ENCODE measurements at regions not wholly inside any gene's neighbourhood (a gene's known extent, or its start where the extent isn't known, plus 50 kb on each side); places are given as distances from the start of the nearest gene placed in this dataset.
"Not testable (repeated sequence)": the region's sequence is repeated elsewhere in the genome, so short reads cannot be mapped to it uniquely, and the experiment has no call there.

DNA sequence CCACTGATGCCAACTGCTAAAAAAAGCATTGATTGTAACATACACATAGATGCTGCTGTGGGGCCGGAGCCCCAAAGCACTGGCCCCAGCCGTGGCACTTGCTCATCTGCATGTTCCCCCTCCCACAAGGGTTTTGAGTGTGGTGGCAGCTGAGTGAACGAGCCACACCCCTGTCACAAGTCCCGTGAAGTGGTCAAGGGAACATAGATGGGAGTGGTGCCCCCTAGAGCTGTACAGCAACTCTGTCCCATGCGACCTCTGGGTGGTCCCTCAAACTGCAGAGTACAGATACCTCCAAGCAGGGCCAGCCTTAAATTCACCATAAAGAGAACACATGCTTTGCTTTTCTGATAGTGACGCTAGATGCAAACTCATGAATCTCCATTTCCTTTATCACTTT, 503.3 kb upstream of the NRP1 start:
- Histone ChIP-seq H3K4me1 (ENCODE audit: control insufficient read depth in 1 of 2, insufficient read depth in 2 of 2, low read length in 2 of 2) (no peaks in the 10 kb centered on the region), H3K9me3 (ENCODE audit: control insufficient read depth, low read length) (no peaks in the 10 kb centered on the region), H3K27ac (ENCODE audit: low read depth in 1 of 2, low read length in 2 of 2) (no peak overlapping the region), H3K4me3 (ENCODE audit: low read length in 2 of 2) (no peak overlapping the region), H3K27me3 (ENCODE audit: control insufficient read depth in 1 of 2, insufficient read depth in 2 of 2, low read length in 1 of 2) (no peaks in the 10 kb centered on the region), H3K36me3 (ENCODE audit: control insufficient read depth in 1 of 2, insufficient read depth in 2 of 2, low read length in 1 of 2) (no peaks in the 10 kb centered on the region)
- intact Hi-C loops (cut with DNase I): no loop called here
- ATAC-seq (ENCODE audit: low FRiP score) (no peak), DNase-seq (no peak)
- 95% methylated on average over 6 of the region's 6 CpGs for WGBS, 2 donors

DNA sequence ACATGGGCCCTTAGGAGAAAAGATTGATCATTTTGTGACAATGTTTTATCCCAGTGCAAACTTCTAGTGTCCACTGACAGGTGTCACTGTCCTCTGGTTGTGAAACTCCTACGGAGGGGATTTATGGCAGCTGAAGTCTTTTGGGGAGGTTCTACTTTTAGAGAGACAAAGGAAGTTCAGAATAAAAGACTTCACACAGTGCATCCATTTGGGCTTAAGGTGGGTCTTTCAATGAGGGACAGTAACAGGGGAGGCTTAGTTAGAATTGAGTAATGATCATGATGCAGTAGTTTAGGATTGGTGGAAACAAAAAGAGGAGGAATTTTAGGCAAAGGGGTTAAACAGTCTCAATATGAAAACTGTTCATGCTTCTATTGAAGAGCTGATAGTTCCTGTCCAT, 501.1 kb upstream of the NRP1 start:
- intact Hi-C loops (cut with DNase I): no loop called here
- Histone ChIP-seq H3K36me3 (ENCODE audit: control insufficient read depth in 1 of 2, insufficient read depth in 2 of 2, low read length in 1 of 2) (no peaks in the 10 kb centered on the region), H3K27me3 (ENCODE audit: control insufficient read depth in 1 of 2, insufficient read depth in 2 of 2, low read length in 1 of 2) (no peaks in the 10 kb centered on the region), H3K9me3 (ENCODE audit: control insufficient read depth, low read length) (no peaks in the 10 kb centered on the region), H3K4me3 (ENCODE audit: low read length in 2 of 2) (no peak overlapping the region), H3K4me1 (ENCODE audit: control insufficient read depth in 1 of 2, insufficient read depth in 2 of 2, low read length in 2 of 2) (no peaks in the 10 kb centered on the region), H3K27ac (ENCODE audit: low read depth in 1 of 2, low read length in 2 of 2) (no peak overlapping the region)
- DNase-seq (no peak), ATAC-seq (ENCODE audit: low FRiP score) (no peak)
- 87 to 96% methylated on average over 1 of the region's 1 CpG for WGBS, 2 donors

DNA sequence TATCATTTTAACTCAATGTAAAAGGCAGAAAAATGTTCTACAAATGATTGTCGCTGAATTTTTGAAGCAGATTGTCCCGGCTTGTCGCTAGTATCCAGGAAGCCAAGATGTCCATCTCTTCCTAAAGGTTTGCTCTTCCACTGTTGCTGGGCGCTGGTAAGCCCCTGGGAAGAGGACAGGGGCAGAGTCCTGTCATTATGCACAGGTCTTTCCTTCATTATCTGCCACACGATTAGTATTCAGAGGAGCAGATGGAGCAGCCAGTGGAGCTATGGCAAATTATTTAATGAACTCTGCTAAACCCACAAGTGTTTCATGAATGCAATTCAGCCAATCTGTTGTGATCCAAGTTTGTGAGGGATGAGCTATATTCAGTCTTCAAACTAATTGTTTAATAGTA, 499.1 kb upstream of the NRP1 start:
- no peaks in the 10 kb centered on the region for H3K9me3 ChIP-seq (ENCODE audit: control insufficient read depth, low read length)
- ATAC-seq (ENCODE audit: low FRiP score) (no peak), DNase-seq (no peak)
- H3K27me3 ChIP-seq (ENCODE audit: control insufficient read depth in 1 of 2, insufficient read depth in 2 of 2, low read length in 1 of 2): no peaks in the 10 kb centered on the region
- H3K4me3 ChIP-seq (ENCODE audit: low read length in 2 of 2): no peak overlapping the region
- no peaks in the 10 kb centered on the region for H3K4me1 ChIP-seq (ENCODE audit: control insufficient read depth in 1 of 2, insufficient read depth in 2 of 2, low read length in 2 of 2)
- WGBS, 2 donors: 96 to 97% methylated on average over 5 of the region's 5 CpGs
- intact Hi-C loops (cut with DNase I): no loop called here
- H3K27ac ChIP-seq (ENCODE audit: low read depth in 1 of 2, low read length in 2 of 2): no peak overlapping the region
- no peaks in the 10 kb centered on the region for H3K36me3 ChIP-seq (ENCODE audit: control insufficient read depth in 1 of 2, insufficient read depth in 2 of 2, low read length in 1 of 2)

DNA sequence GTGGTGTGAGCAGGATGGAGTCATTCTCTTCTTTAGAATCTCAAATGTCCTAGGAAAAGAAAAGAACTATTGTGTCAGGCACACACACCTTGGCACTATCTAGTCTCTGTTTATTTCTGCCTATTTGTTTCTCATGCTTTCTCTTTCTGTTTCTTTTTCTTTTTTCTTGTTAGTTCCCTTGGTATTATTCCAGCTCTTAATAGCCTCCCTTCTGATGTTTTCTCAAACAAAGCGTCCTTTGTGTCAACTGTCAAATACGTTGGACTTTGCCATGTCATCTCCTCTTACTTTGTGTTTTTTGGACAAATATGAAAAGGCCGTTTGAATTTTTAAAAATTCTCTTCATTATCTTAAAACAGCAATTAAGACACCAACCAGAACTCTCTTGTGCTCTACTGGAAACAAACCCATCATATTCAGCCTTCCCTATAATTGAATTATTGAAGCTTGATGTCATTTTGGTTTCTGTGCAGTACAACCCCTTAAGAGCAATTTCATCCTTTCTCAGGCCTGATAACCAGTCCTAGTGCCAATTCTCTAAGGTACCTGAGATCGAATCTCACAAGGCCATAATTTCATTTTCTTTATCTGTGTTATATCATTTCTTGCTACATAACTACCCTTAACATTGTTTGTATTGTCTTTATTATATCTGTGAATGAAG, 497.8 kb upstream of the NRP1 start:
- ATAC-seq (ENCODE audit: low FRiP score) (no peak), DNase-seq (no peak)
- Histone ChIP-seq H3K36me3 (ENCODE audit: control insufficient read depth in 1 of 2, insufficient read depth in 2 of 2, low read length in 1 of 2) (no peaks in the 10 kb centered on the region), H3K4me3 (ENCODE audit: low read length in 2 of 2) (no peak overlapping the region), H3K27ac (ENCODE audit: low read depth in 1 of 2, low read length in 2 of 2) (no peak overlapping the region), H3K9me3 (ENCODE audit: control insufficient read depth, low read length) (no peaks in the 10 kb centered on the region), H3K27me3 (ENCODE audit: control insufficient read depth in 1 of 2, insufficient read depth in 2 of 2, low read length in 1 of 2) (no peaks in the 10 kb centered on the region), H3K4me1 (ENCODE audit: control insufficient read depth in 1 of 2, insufficient read depth in 2 of 2, low read length in 2 of 2) (no peaks in the 10 kb centered on the region)
- intact Hi-C loops (cut with DNase I): no loop called here
- WGBS, 2 donors: 64 to 68% methylated on average over 4 of the region's 4 CpGs

DNA sequence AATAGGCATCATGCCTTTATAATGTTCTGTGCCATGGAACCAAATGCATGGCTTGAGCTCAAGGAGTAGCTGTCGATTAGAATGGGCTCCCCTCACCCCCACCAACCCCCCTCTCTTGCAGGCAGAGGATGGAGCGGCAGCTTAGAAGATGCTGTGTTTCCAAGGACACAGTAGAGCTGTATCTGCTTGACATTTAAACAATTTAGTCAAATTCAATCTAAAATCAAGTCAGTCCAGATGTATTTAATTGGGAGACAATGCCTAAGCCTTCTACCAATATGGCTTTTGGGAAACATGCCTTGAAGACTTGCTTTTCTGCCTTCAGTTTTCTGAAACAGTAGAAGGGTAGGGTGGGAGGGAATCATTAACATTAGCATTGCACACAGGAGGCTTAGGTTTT, 497.1 kb upstream of the NRP1 start:
- H3K36me3 ChIP-seq (ENCODE audit: control insufficient read depth in 1 of 2, insufficient read depth in 2 of 2, low read length in 1 of 2): no peaks in the 10 kb centered on the region
- no peak overlapping the region for H3K4me3 ChIP-seq (ENCODE audit: low read length in 2 of 2)
- no peak for ATAC-seq (ENCODE audit: low FRiP score)
- no peaks in the 10 kb centered on the region for H3K27me3 ChIP-seq (ENCODE audit: control insufficient read depth in 1 of 2, insufficient read depth in 2 of 2, low read length in 1 of 2)
- DNase-seq: no peak
- no peaks in the 10 kb centered on the region for H3K4me1 ChIP-seq (ENCODE audit: control insufficient read depth in 1 of 2, insufficient read depth in 2 of 2, low read length in 2 of 2)
- intact Hi-C loops (cut with DNase I): no loop called here
- no peaks in the 10 kb centered on the region for H3K9me3 ChIP-seq (ENCODE audit: control insufficient read depth, low read length)
- no peak overlapping the region for H3K27ac ChIP-seq (ENCODE audit: low read depth in 1 of 2, low read length in 2 of 2)
- 81 to 87% methylated on average over 2 of the region's 2 CpGs for WGBS, 2 donors

DNA sequence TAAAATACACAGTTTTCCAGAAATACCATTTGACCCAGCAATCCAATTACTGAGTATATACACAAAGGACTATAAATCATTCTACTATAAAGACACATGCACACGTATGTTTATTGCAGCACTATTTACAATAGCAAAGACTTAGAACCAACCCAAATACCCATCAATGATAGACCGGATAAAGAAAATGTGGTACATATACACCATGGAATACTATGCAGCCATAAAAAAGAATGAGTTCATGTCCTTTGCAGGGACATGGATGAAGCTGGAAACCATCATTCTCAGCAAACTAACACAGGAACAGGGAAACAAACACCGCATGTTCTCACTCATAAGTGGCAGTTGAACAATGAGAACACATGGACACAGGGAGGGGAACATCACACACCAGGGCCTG, 495.4 kb upstream of the NRP1 start:
- H3K4me1 ChIP-seq (ENCODE audit: control insufficient read depth in 1 of 2, insufficient read depth in 2 of 2, low read length in 2 of 2); ATAC-seq (ENCODE audit: low FRiP score); H3K9me3 ChIP-seq (ENCODE audit: control insufficient read depth, low read length); DNase-seq; H3K27me3 ChIP-seq (ENCODE audit: control insufficient read depth in 1 of 2, insufficient read depth in 2 of 2, low read length in 1 of 2); H3K4me3 ChIP-seq (ENCODE audit: low read length in 2 of 2); H3K27ac ChIP-seq (ENCODE audit: low read depth in 1 of 2, low read length in 2 of 2); intact Hi-C loops (cut with DNase I); H3K36me3 ChIP-seq (ENCODE audit: control insufficient read depth in 1 of 2, insufficient read depth in 2 of 2, low read length in 1 of 2): not testable (repeated sequence)
- WGBS, 2 donors: 95 to 96% methylated on average over 3 of the region's 3 CpGs

DNA sequence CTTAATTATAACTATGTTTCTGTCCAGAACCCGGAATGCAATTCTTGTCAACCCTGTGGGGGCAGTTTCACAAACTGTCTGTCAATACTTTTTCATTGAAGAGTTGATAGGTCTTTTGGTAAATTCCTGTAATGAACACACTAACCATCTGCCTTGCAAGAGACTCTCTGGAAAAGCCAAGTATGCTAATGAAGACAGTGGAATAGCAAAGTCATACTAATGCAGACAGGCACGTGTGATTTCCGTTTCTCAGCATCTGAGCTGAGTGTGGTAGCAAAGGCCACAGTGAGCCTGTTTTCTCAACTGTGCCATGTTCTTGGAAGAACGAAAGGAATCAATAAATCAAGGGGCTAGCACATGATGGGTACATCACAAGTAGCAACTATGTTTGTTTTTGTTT, 494.1 kb upstream of the NRP1 start:
- Histone ChIP-seq H3K27ac (ENCODE audit: low read depth in 1 of 2, low read length in 2 of 2) (no peak overlapping the region), H3K4me1 (ENCODE audit: control insufficient read depth in 1 of 2, insufficient read depth in 2 of 2, low read length in 2 of 2) (no peaks in the 10 kb centered on the region), H3K36me3 (ENCODE audit: control insufficient read depth in 1 of 2, insufficient read depth in 2 of 2, low read length in 1 of 2) (no peaks in the 10 kb centered on the region), H3K9me3 (ENCODE audit: control insufficient read depth, low read length) (no peaks in the 10 kb centered on the region), H3K27me3 (ENCODE audit: control insufficient read depth in 1 of 2, insufficient read depth in 2 of 2, low read length in 1 of 2) (no peaks in the 10 kb centered on the region), H3K4me3 (ENCODE audit: low read length in 2 of 2) (no peak overlapping the region)
- intact Hi-C loops (cut with DNase I): no loop called here
- ATAC-seq (ENCODE audit: low FRiP score) (no peak), DNase-seq (no peak)
- 91 to 96% methylated on average over 4 of the region's 4 CpGs for whole genome bisulfite sequencing, 2 donors

DNA sequence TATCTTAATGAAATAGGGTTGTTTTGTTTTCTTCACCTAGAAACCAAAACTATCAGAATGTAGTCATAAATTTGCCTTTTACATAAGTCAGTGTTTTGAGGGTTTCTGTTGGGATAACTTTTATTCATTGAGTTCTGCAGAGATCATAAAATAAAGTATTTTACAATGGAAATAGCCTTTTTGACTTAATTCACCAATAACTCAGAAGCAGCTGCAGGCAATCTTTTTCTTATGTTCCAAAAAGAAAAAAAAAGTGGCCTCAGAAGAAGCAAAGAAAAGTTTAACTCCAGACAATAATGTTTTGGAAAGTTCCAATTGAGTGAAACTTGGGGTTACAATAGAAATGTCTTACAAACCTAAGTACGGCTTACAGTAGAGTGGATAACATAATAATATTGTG, 491.7 kb upstream of the NRP1 start:
- H3K27me3 ChIP-seq (ENCODE audit: control insufficient read depth in 1 of 2, insufficient read depth in 2 of 2, low read length in 1 of 2): no peaks in the 10 kb centered on the region
- WGBS, 2 donors: 97 to 100% methylated on average over 1 of the region's 1 CpG
- no peak for DNase-seq
- H3K9me3 ChIP-seq (ENCODE audit: control insufficient read depth, low read length): no peaks in the 10 kb centered on the region
- no peak overlapping the region for H3K27ac ChIP-seq (ENCODE audit: low read depth in 1 of 2, low read length in 2 of 2)
- H3K36me3 ChIP-seq (ENCODE audit: control insufficient read depth in 1 of 2, insufficient read depth in 2 of 2, low read length in 1 of 2): no peaks in the 10 kb centered on the region
- no peaks in the 10 kb centered on the region for H3K4me1 ChIP-seq (ENCODE audit: control insufficient read depth in 1 of 2, insufficient read depth in 2 of 2, low read length in 2 of 2)
- no peak for ATAC-seq (ENCODE audit: low FRiP score)
- intact Hi-C loops (cut with DNase I): no loop called here
- H3K4me3 ChIP-seq (ENCODE audit: low read length in 2 of 2): no peak overlapping the region

DNA sequence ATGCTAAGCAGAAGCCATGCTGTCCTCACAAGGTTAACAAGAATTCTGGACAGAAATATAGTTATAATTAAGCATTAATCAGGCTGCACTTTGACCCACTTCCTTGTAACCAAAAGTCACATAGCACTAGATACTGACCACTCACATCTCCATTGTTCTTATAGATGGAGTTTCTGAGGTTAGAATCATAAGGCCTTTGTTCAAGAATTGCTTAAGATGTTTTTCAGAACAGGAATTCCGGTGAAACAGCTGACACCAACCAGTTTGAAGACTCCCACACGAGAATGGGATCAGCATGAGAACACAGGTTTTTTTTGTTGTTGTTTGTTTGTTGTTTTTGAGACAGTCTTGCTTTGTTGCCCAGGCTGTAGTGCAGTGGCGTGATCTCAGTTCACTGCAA, 488.3 kb upstream of the NRP1 start:
- Histone ChIP-seq H3K27ac (ENCODE audit: low read depth in 1 of 2, low read length in 2 of 2) (no peak overlapping the region), H3K4me1 (ENCODE audit: control insufficient read depth in 1 of 2, insufficient read depth in 2 of 2, low read length in 2 of 2) (no peaks in the 10 kb centered on the region), H3K9me3 (ENCODE audit: control insufficient read depth, low read length) (no peaks in the 10 kb centered on the region), H3K36me3 (ENCODE audit: control insufficient read depth in 1 of 2, insufficient read depth in 2 of 2, low read length in 1 of 2) (no peaks in the 10 kb centered on the region), H3K4me3 (ENCODE audit: low read length in 2 of 2) (no peak overlapping the region), H3K27me3 (ENCODE audit: control insufficient read depth in 1 of 2, insufficient read depth in 2 of 2, low read length in 1 of 2) (no peaks in the 10 kb centered on the region)
- DNase-seq (no peak), ATAC-seq (ENCODE audit: low FRiP score) (no peak)
- intact Hi-C loops (cut with DNase I): no loop called here
- 93 to 95% methylated on average over 3 of the region's 3 CpGs for WGBS, 2 donors

Measured in aorta (tissue), 5 donors.